Heart left ventricle (tissue), 16 donors: ENCODE measurements at regions not wholly inside any gene's neighbourhood (a gene's known extent, or its start where the extent isn't known, plus 50 kb on each side); places are given as distances from the start of the nearest gene placed in this dataset.
"Not testable (repeated sequence)": the region's sequence is repeated elsewhere in the genome, so short reads cannot be mapped to it uniquely, and the experiment has no call there.

Experiments
- ATAC-seq, 4 donors: fragments of 200-7000 bp; cut with Tn5 transposase; one replicate each; pipeline ENCODE4 v1.9.1; 2020 to 2022; ENCODE audit warnings: moderate library complexity in 4 of 4, mild to moderate bottlenecking in 3 of 4, moderate number of reproducible peaks in 1 of 4
- DNase-seq, 5 donors: peaks; one replicate each; pipeline ENCODE4 v3.0.0-alpha.2; 2020
- H3K27ac ChIP-seq, 12 donors: fragments of 200-600 bp; sonication (generic) in 4 of 12; one replicate each; pipeline versions ENCODE4 v1.5.0 to v1.8.0; 2016 to 2022; ENCODE audit warnings: mild to moderate bottlenecking in 2 of 12
- H3K27me3 ChIP-seq, 9 donors: fragments of 200-600 bp; sonication (generic) in 2 of 9; one replicate each; pipeline versions ENCODE4 v1.5.1 to v1.8.0; 2016 to 2022; ENCODE audit warnings: mild to moderate bottlenecking in 3 of 9
- H3K36me3 ChIP-seq, 9 donors: fragments of 200-600 bp; sonication (generic) in 2 of 9; one replicate each; pipeline versions ENCODE4 v1.5.0 to v1.8.0; 2018 to 2022; ENCODE audit warnings: mild to moderate bottlenecking in 2 of 9
- H3K4me1 ChIP-seq, 12 donors: fragments of 200-600 bp; sonication (generic) in 4 of 12; one replicate each; pipeline versions ENCODE4 v1.5.0 to v1.8.0; 2016 to 2022; ENCODE audit warnings: mild to moderate bottlenecking in 3 of 12
- H3K4me3 ChIP-seq, 12 donors: fragments of 200-600 bp; sonication (generic) in 4 of 12; one replicate each; pipeline versions ENCODE4 v1.5.0 to v1.8.0; 2017 to 2022; ENCODE audit warnings: mild to moderate bottlenecking in 9 of 12, moderate library complexity in 4 of 12
- H3K9me3 ChIP-seq, 12 donors: fragments of 200-600 bp; sonication (generic) in 4 of 12; one replicate each; pipeline versions ENCODE4 v1.5.0 to v1.8.0; 2016 to 2022; ENCODE audit warnings: mild to moderate bottlenecking in 1 of 12
- POLR2A ChIP-seq, 2 donors: fragments of 450-650 bp; IDR thresholded peaks; one replicate each; pipeline ENCODE4 v1.6.1; 2017; ENCODE audit warnings: antibody characterized with exemption in 2 of 2, mild to moderate bottlenecking in 2 of 2, moderate library complexity in 2 of 2
- WGBS, 4 donors: extraction: QIAGEN DNeasy Blood & Tissue Kit in 2 of 4; methylation state at CpG; one replicate each; pipeline versions ENCODE4 v1.1.5 to v1.1.7; 2013 to 2018; 5-methylcytosine and 5-hydroxymethylcytosine counted together
- intact Hi-C, 10 donors: fragments of 100-400 bp; cut with DNase I; formaldehyde crosslinking; loops; one replicate each; pipeline versions ENCODE4 v1.11.1 to v1.14.2; 2022
- TF ChIP-seq, protein P1 (sequence below), 12 donors: fragments of 200-600 bp; sonication (generic) in 4 of 12; IDR thresholded peaks; one replicate each; pipeline versions ENCODE4 v1.5.0 to v1.8.0; 2018 to 2022; ENCODE audit warnings: antibody characterized with exemption in 12 of 12, mild to moderate bottlenecking in 5 of 12
- donor health status: ischemic (EF 13 %, LVEDD 7.1; RV severe dilation, severe dysfunction).
- donor health status: healthy with polysubstance abuse.
- donor health status: DM: no; HTN: yes; CAD: no.
- donor health status: DM: no; HTN: no; CAD: no.
- donor health status: ischemic (EF 25% LVEDD 6.9; RV normal size, moderate dysfunction).
- donor health status: ischemic (EF 25% LVEDD 5.7; RV mildly dilated, moderate dysfunction).
- donor health status: healthy.
- donor health status: DM: yes; HTN: yes; CAD: no.
- donor health status: ischemic (EF 35%, LVEDD 5.7; RV mildly dilated, moderate dysfunction).
- donor health status: nonischemic (EF 11% LVEDD 7.7; RV severe dilation, severe dysfunction).
- donor health status: DM: yes; HTN: yes; CAD: no.
- donor health status: PGD.
- donor health status: ischemic (EF 29% LVEDD 5.4; RV normal size, mild dysfunction).
- donor health status: nonischemic (EF 23%, LVEDD 6.1; RV moderate dilation, normal function).

DNA sequence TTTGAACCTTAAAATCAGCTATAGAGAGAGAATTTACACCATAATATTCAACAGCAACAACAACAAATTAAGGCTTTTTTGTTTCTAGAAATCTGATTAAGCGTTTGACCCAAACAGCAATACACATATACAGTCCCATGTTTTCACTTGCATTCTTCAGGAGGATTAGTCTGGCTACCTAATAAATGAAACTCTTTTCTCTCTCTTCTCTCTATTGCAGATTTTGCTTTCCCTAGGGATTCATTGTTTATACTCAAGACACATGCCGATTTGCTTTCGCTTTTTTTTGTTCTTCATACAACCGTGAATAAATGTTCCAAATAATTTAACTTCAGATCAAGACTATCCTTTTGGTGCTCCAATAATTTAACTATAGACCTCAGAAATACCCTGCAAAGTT, 162.4 kb upstream of the PTBP2 start:
- Histone ChIP-seq H3K9me3 (peaks cover 0 to 9% (median 0%) of the 10 kb centered on the region in 12 donors), H3K27me3 (no peaks in the 10 kb centered on the region), H3K4me1 (peaks cover 0 to 8% (median 0%) of the 10 kb centered on the region in 12 donors), H3K4me3 (peak overlapping the region in 3 of 12 donors; percentile 2 to 35 (median 17)), H3K36me3 (no peaks in the 10 kb centered on the region), H3K27ac (peak overlapping the region in 1 of 12 donors; percentile 46)
- DNase-seq (no peak), ATAC-seq (no peak)
- WGBS, 4 donors: 48 to 63% (median 56%) methylated on average over 4 of the region's 4 CpGs
- no peak for TF ChIP-seq POLR2A (IDR thresholded peaks at IDR 0.05)
- TF ChIP-seq, protein P1, sequence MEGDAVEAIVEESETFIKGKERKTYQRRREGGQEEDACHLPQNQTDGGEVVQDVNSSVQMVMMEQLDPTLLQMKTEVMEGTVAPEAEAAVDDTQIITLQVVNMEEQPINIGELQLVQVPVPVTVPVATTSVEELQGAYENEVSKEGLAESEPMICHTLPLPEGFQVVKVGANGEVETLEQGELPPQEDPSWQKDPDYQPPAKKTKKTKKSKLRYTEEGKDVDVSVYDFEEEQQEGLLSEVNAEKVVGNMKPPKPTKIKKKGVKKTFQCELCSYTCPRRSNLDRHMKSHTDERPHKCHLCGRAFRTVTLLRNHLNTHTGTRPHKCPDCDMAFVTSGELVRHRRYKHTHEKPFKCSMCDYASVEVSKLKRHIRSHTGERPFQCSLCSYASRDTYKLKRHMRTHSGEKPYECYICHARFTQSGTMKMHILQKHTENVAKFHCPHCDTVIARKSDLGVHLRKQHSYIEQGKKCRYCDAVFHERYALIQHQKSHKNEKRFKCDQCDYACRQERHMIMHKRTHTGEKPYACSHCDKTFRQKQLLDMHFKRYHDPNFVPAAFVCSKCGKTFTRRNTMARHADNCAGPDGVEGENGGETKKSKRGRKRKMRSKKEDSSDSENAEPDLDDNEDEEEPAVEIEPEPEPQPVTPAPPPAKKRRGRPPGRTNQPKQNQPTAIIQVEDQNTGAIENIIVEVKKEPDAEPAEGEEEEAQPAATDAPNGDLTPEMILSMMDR (IDR thresholded peaks at IDR 0.05): no peak
- intact Hi-C loops: no loop called here

DNA sequence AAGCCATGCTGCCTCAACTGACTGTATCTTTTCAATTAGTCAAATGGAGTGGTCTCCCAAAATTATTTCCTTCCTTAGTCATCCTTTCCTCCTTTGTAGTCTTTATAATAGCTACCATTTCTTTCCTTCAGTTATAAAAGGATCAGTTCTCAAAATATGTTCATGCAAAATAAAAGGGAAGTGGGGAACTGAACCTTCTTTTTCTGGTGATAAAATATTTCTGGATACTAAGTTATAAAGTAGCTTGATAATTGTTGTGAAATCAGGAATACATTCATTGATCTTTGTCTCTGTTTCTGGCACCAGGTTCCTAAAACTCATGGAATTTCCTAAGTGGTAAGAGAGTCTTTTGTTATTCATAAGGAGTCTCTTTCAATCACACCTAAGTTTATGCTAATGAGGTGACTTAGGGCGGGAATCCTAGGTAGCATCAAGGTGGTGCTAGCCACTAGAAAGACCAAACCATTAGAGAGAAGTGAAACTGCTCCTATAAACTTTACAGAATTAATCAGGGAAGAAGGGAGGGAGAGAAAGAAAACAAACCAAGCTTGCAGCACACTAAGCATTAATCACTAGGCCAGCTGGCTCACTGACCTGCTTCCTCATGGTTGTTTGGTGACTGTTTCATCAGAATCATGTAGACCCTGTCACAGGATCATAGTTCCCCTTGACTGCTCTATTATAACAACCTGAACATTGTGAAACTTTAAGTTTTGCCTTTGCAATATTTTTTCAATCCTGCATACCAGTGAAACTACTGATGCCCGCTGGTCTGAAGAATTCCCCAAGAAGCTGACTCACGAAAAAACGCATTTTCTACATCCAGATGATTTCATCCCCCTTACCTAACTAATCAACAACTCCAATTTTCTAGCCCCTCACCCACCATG, 161.6 kb upstream of the PTBP2 start:
- Histone ChIP-seq H3K36me3 (no peaks in the 10 kb centered on the region), H3K4me3 (peak overlapping the region in 1 of 12 donors; percentile 17), H3K27ac (peak overlapping the region in 1 of 12 donors; percentile 46), H3K27me3 (no peaks in the 10 kb centered on the region), H3K4me1 (peaks cover 0 to 8% (median 0%) of the 10 kb centered on the region in 12 donors), H3K9me3 (peaks cover 0 to 9% (median 0%) of the 10 kb centered on the region in 12 donors)
- intact Hi-C loops: no loop called here
- DNase-seq (peak in 1 of 5 donors; percentile 45), ATAC-seq (peak; percentile 32 to 90 (median 64))
- 79 to 87% (median 81%) methylated on average over 4 of the region's 4 CpGs for WGBS, 4 donors
- no peak for TF ChIP-seq POLR2A (IDR thresholded peaks at IDR 0.05)
- TF ChIP-seq, protein P1 (IDR thresholded peaks at IDR 0.05): no peak

DNA sequence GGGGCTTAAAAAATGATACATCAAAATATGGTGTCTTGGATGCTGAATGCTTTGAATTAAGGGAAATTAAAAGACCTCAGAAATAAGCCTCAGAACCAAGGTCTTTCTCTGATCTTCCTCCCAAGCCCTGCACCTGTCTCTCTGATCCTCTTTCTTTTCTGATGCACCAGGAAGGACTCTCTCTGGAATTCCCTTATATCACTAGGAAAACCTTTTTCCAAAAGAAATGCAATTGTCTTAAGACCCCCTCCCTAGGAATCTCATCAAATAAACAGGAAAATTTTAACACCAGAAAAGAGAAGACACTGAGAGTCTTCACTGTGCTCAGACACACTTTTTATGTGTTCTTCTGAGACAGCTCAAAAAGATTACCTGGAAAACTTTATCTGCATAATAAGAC, 159.5 kb upstream of the PTBP2 start:
- Histone ChIP-seq H3K36me3 (no peaks in the 10 kb centered on the region), H3K9me3 (peaks cover 0 to 9% (median 0%) of the 10 kb centered on the region in 12 donors), H3K4me1 (peaks cover 0 to 8% (median 0%) of the 10 kb centered on the region in 12 donors), H3K27ac (no peak overlapping the region), H3K27me3 (no peaks in the 10 kb centered on the region), H3K4me3 (no peak overlapping the region)
- intact Hi-C loops: no loop called here
- no peak for DNase-seq
- no peak for ATAC-seq
- no peak for TF ChIP-seq POLR2A (IDR thresholded peaks at IDR 0.05)
- TF ChIP-seq, protein P1 (IDR thresholded peaks at IDR 0.05): no peak

DNA sequence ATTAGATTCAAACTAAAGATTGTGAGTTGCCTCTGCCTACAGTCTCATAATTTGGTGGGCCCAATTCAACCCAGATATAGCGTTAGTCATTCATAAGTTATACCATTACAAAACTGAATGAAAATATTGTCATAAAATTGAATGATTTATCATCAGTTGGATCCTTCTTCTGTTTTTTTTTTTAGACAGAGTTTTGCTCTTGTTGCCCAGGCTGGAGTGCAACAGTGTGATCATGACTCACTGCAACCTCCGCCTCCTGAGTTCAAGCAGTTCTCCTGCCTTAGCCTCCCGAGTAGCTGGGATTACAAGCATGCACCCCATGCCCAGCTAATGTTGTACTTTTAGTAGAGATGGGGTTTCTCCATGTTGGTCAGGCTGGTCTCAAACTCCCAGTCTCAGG, 157.2 kb upstream of the PTBP2 start:
- H3K9me3 ChIP-seq, H3K27me3 ChIP-seq, ATAC-seq, H3K4me1 ChIP-seq, H3K4me3 ChIP-seq, H3K36me3 ChIP-seq, intact Hi-C loops, H3K27ac ChIP-seq, DNase-seq: not testable (repeated sequence)
- 76 to 94% (median 92%) methylated on average over 3 of the region's 3 CpGs for WGBS, 4 donors
